CD4-positive, alpha-beta T cell treated with Interleukin-4 for 1 hour (primary cell): ENCODE measurements at regions not wholly inside any gene's neighbourhood (a gene's known extent, or its start where the extent isn't known, plus 50 kb on each side); places are given as distances from the start of the nearest gene placed in this dataset.

Experiments
- DNase-seq, 2 donors: peaks; one replicate each; pipeline ENCODE4 v3.0.0-alpha.2; 2020 to 2022

GRCh38 chr18:21997207-21998143 is 171.9 kb upstream of the GATA6 start:
- peak in 1 of 2 donors; percentile 43 for DNase-seq

GRCh38 chr18:21998486-21998885 is 170.9 kb upstream of the GATA6 start:
- no peak for DNase-seq

GRCh38 chr18:22001912-22002487 is 167.4 kb upstream of the GATA6 start:
- DNase-seq = no peak

GRCh38 chr18:22005191-22005841 is 164.1 kb upstream of the GATA6 start:
- DNase-seq = no peak

GRCh38 chr18:22006458-22006857 is 162.9 kb upstream of the GATA6 start:
- DNase-seq = no peak

GRCh38 chr18:22009242-22009641 is 160.1 kb upstream of the GATA6 start:
- no peak for DNase-seq

GRCh38 chr18:22013993-22014392 is 155.4 kb upstream of the GATA6 start:
- DNase-seq = no peak

- no peak for DNase-seq
Measured at GRCh38 chr18:22015156-22015555, 154.2 kb upstream of the GATA6 start.

- DNase-seq = no peak
Measured at GRCh38 chr18:22018366-22018765, 151.0 kb upstream of the GATA6 start.

- DNase-seq = no peak
Measured at GRCh38 chr18:22019193-22019592, 150.2 kb upstream of the GATA6 start.

GRCh38 chr18:22020127-22020866 is 149.1 kb upstream of the GATA6 start:
- no peak for DNase-seq

GRCh38 chr18:22020867-22021370 is 148.5 kb upstream of the GATA6 start:
- DNase-seq = no peak

- no peak for DNase-seq
Measured at GRCh38 chr18:22021701-22022100, 147.7 kb upstream of the GATA6 start.

GRCh38 chr18:22024924-22025323 is 144.5 kb upstream of the GATA6 start:
- no peak for DNase-seq

- no peak for DNase-seq
Measured at GRCh38 chr18:22026362-22026761, 143.0 kb upstream of the GATA6 start.

- no peak for DNase-seq
Measured at GRCh38 chr18:22026889-22027288, 142.5 kb upstream of the GATA6 start.

GRCh38 chr18:22031611-22032010 is 137.8 kb upstream of the GATA6 start:
- no peak for DNase-seq

- no peak for DNase-seq
Measured at GRCh38 chr18:22032392-22032961, 136.9 kb upstream of the GATA6 start.

- no peak for DNase-seq
Measured at GRCh38 chr18:22033085-22033484, 136.3 kb upstream of the GATA6 start.

GRCh38 chr18:22034276-22034675 is 135.1 kb upstream of the GATA6 start:
- no peak for DNase-seq

GRCh38 chr18:22040533-22040932 is 128.9 kb upstream of the GATA6 start:
- no peak for DNase-seq

GRCh38 chr18:22043837-22044236 is 125.6 kb upstream of the GATA6 start:
- no peak for DNase-seq
